ENCODE measurements at regions not wholly inside any gene's neighbourhood (a gene's known extent, or its start where the extent isn't known, plus 50 kb on each side); places are given as distances from the start of the nearest gene placed in this dataset.

DNA sequence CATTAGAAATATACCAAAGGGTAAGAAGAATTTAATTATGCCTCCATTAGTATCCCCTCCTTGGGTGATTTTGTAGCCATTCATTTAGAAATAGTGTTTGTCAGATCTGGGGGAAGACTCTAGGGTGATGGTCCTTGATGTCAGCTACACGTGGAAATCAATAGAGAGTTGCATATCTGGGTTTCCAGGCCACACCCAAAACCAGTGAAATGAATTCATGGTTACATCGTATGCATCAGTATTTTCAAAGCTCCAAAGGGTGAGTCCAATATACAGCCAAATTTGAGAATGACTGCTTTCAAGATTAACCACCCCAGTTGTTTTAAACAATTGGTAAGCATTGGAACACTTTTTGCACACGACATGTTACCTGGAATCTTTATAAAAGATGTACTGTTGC, 173.4 kb upstream of the SGCD start:
- POLR2A ChIA-PET, result no interaction called here
- DNase-seq (no peak), ATAC-seq (no peak)
- CTCF ChIA-PET, result interaction anchor here (0.5 to 0.6 kb wide), 2 partner anchors 105 to 459 kb away, joined by 3 read pairs; no protein-coding TSS in a partner anchor
- Mint-ChIP-seq H3K9me3 (ENCODE audit: low read depth) (no peaks in the 10 kb centered on the region), H3K27ac (no peak overlapping the region), H3K4me3 (no peak overlapping the region), H3K4me1 (no peaks in the 10 kb centered on the region), H3K36me3 (ENCODE audit: low read depth) (no peaks in the 10 kb centered on the region), H3K27me3 (no peaks in the 10 kb centered on the region)
- intact Hi-C loops (cut with DNase I, micrococcal nuclease), result no loop called here

DNA sequence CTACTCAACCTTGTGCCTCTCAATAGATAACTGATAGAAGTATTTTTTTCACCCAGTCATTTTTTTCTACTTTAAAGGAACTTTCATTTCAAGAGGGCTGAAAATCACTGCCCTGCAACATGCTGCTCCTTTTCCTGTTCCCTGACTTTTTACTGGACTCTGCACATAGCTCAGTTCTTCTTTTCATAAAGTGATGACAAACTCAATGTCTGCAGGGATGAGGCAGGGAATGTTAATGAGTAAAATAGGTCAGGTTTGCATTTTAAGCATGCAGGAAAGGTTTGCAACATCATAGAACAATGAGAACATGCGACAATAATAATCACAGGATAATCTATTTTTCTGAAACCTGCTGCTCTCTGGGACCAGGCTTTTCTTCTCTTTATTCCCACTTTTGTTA, 172.2 kb upstream of the SGCD start:
- POLR2A ChIA-PET, result interaction anchor here (0.7 kb wide), 1 partner anchor 594 kb away, joined by 5 read pairs; no protein-coding TSS in a partner anchor

DNA sequence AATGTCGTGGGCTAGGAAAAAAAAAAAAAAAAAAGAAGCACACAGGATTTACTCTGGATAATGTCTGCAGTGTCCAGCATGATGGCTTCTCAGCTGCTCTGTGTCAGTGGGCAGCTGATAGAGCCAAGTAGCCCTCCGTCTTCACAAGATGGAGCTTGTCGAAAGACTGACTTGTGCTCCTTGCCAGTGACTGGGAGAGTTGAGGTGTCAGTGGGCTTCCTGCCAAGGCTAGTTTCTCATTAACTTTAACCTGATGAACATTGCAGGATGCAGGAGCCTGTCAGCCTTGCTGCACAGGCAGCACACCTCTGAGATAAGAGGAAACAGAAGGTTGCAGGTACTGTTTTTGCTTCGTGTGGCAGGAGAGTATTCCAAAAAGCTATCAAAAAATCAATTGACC, 171.4 kb upstream of the SGCD start:
- ChIA-PET POLR2A (no interaction called here), CTCF (no interaction called here)
- no peaks in the 10 kb centered on the region for H3K4me1 Mint-ChIP-seq
- H3K27me3 Mint-ChIP-seq, result no peaks in the 10 kb centered on the region
- DNase-seq, result no peak
- H3K9me3 Mint-ChIP-seq (ENCODE audit: low read depth), result no peaks in the 10 kb centered on the region
- ATAC-seq, result no peak
- no peaks in the 10 kb centered on the region for H3K36me3 Mint-ChIP-seq (ENCODE audit: low read depth)
- intact Hi-C loops (cut with DNase I, micrococcal nuclease), result no loop called here
- H3K4me3 Mint-ChIP-seq, result no peak overlapping the region
- no peak overlapping the region for H3K27ac Mint-ChIP-seq

More for the DNA sequence above, 172.2 kb upstream of the SGCD start:
- Mint-ChIP-seq H3K9me3 (ENCODE audit: low read depth) (no peaks in the 10 kb centered on the region), H3K36me3 (ENCODE audit: low read depth) (no peaks in the 10 kb centered on the region), H3K4me3 (no peak overlapping the region), H3K27me3 (no peaks in the 10 kb centered on the region), H3K27ac (no peak overlapping the region), H3K4me1 (no peaks in the 10 kb centered on the region)
- DNase-seq, result no peak
- intact Hi-C loops (cut with DNase I, micrococcal nuclease), result no loop called here
- CTCF ChIA-PET, result no interaction called here
- no peak for ATAC-seq

DNA sequence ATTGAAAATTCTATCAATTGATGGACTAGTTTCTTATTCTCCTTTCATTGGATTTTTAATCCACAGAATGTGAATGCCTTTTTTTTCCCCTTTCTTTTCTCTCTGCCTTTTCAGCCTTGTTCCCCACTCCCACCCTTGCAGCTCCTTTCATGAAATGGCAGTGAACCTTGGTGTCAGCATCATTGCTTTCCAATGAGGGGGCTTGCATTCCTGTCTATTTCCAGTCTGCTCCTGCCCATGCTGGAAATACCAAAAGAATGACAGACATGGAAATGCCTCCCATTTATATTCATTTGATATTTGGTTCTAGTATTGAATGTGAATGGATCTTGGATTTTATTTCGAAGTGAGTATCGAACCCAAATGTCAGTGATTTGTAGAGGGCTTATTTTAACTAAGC, 162.7 kb upstream of the SGCD start:
- no peak for DNase-seq
- no peaks in the 10 kb centered on the region for H3K4me1 Mint-ChIP-seq
- H3K9me3 Mint-ChIP-seq (ENCODE audit: low read depth), result no peaks in the 10 kb centered on the region
- CTCF ChIA-PET, result no interaction called here
- no peak overlapping the region for H3K27ac Mint-ChIP-seq
- POLR2A ChIA-PET, result no interaction called here
- no peak overlapping the region for H3K4me3 Mint-ChIP-seq
- H3K36me3 Mint-ChIP-seq (ENCODE audit: low read depth), result no peaks in the 10 kb centered on the region
- no peak for ATAC-seq
- no peaks in the 10 kb centered on the region for H3K27me3 Mint-ChIP-seq
- intact Hi-C loops (cut with DNase I, micrococcal nuclease), result no loop called here

DNA sequence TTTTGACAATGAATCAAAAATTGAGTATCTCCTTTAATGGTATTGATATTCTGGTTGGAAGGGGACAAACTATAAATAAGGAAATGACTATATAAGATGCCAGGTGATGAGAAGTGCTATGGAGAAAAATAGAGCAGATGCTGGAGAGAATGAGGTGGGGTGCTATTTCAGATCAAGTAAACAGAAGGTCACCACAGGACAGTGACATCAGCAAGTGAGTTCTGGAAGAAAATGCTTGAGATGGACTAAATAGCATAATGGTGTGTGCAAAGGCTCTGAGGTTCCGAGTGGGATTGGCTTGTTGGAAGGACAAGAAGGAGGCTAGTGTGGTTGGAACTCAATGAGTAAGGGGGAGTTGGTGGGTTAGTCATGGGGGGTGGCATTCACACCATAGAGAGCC, 157.5 kb upstream of the SGCD start:
- Mint-ChIP-seq H3K27ac (no peak overlapping the region), H3K4me3 (no peak overlapping the region), H3K36me3 (ENCODE audit: low read depth) (no peaks in the 10 kb centered on the region), H3K27me3 (peaks cover 2% of the 10 kb centered on the region), H3K4me1 (no peaks in the 10 kb centered on the region), H3K9me3 (ENCODE audit: low read depth) (no peaks in the 10 kb centered on the region)
- intact Hi-C loops (cut with DNase I, micrococcal nuclease), result no loop called here
- ChIA-PET CTCF (no interaction called here), POLR2A (no interaction called here)
- DNase-seq, result no peak
- no peak for ATAC-seq

DNA sequence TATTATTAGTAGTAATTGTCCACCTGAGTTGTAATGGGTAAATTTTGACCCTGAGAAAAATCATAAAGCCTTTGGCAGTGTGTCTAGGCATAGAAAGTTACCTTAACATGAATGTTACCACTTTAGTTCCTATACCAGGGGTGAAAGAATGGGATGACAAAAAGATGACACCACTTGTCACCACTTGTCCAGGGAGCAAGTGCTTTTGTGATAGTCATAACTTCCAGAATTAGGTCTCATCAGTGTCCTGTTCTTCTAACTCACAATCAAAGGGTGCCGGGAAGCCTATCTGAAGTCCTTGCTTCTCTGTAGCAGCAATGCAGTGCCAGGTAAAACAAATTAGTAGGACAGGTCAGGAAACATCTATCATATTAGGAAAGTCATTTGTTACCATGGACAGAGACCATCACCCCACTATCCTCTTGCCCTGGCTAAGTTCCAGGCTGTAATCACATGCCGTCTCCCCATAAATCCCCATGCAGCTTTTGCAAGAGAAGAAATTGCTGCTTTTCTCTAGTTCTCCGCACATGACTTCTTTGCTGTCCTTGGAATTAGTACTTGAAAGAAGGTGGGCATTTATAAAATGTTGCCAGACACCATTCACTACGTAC, 156.5 kb upstream of the SGCD start:
- POLR2A ChIA-PET, result no interaction called here
- Mint-ChIP-seq H3K27ac (no peak overlapping the region), H3K36me3 (ENCODE audit: low read depth) (no peaks in the 10 kb centered on the region), H3K4me3 (no peak overlapping the region), H3K4me1 (no peaks in the 10 kb centered on the region), H3K9me3 (ENCODE audit: low read depth) (no peaks in the 10 kb centered on the region), H3K27me3 (peaks cover 2% of the 10 kb centered on the region)
- intact Hi-C loops (cut with DNase I, micrococcal nuclease), result no loop called here
- DNase-seq, result no peak
- CTCF ChIA-PET, result no interaction called here
- no peak for ATAC-seq

DNA sequence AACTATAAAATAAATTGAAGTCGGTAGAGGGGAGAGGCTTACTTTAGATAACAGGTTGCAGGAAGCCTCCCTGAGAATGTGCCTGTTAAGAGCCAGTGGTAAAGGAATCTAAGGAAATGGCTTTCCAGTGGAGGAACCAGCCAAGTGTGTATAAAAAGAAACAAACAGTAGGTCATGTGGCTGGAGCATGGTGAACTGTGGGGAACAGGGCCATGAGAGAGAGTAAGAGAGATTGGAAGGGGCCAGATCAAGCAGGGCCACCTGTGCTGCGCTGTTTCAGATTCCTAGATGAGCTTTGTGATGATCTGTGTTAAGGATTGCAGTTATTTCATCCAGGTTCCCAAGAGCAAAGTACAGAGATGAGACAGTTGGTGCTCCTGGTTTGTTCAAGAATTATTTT, 152.7 kb upstream of the SGCD start:
- peaks cover 2% of the 10 kb centered on the region for H3K27me3 Mint-ChIP-seq
- DNase-seq (no peak), ATAC-seq (no peak)
- intact Hi-C loops (cut with DNase I, micrococcal nuclease), result no loop called here
- no peak overlapping the region for H3K4me3 Mint-ChIP-seq
- H3K9me3 Mint-ChIP-seq (ENCODE audit: low read depth), result no peaks in the 10 kb centered on the region
- H3K27ac Mint-ChIP-seq, result no peak overlapping the region
- ChIA-PET POLR2A (no interaction called here), CTCF (interaction anchor here (0.5 kb wide), 1 partner anchor 685 kb away, joined by 3 read pairs; no protein-coding TSS in a partner anchor)
- H3K4me1 Mint-ChIP-seq, result no peaks in the 10 kb centered on the region
- H3K36me3 Mint-ChIP-seq (ENCODE audit: low read depth), result no peaks in the 10 kb centered on the region

DNA sequence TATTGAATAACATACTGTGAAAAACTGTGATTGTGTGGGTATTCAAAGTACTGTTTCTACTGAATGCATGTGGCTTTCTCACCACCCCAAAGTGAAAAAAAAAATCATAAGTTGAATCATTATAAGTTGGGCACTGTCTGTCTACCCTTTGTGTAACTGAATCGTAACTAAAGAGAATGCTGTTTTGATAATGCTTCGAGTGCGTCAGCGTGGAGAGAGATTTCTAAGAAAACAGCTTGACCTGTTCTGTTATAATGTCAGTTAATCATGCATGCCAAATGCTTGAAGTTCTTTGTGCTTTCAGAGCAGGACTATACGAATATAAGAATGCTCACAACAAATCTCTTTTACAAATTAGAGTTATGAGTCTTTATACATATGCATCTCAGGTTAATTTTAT, 148.8 kb upstream of the SGCD start:
- H3K4me3 Mint-ChIP-seq, result no peak overlapping the region
- no peaks in the 10 kb centered on the region for H3K36me3 Mint-ChIP-seq (ENCODE audit: low read depth)
- H3K4me1 Mint-ChIP-seq, result no peaks in the 10 kb centered on the region
- DNase-seq (no peak), ATAC-seq (no peak)
- no peak overlapping the region for H3K27ac Mint-ChIP-seq
- H3K27me3 Mint-ChIP-seq, result no peaks in the 10 kb centered on the region
- CTCF ChIA-PET, result no interaction called here
- no peaks in the 10 kb centered on the region for H3K9me3 Mint-ChIP-seq (ENCODE audit: low read depth)
- intact Hi-C loops (cut with DNase I, micrococcal nuclease), result no loop called here
- POLR2A ChIA-PET, result no interaction called here

DNA sequence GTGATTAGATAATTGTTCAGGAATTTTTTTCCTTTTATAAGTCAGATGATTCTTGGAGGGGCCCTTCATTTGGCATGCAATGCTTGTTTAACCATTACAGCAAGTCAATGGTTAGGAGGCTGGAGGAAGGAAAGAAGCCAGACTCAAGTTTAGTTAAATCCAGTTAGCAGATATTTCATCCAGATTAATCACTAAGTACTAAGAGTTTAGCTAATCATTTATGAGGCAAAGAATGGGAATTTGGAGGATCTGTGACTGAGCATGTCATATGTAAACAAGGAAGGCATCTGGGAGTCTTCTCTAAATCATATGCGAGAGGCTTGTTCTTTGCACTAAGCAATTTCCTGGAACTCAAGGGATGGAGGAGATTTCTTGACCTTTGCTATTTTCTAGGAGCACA, 145.3 kb upstream of the SGCD start:
- CTCF ChIA-PET, result no interaction called here
- DNase-seq (no peak), ATAC-seq (no peak)
- no peaks in the 10 kb centered on the region for H3K27me3 Mint-ChIP-seq
- H3K4me3 Mint-ChIP-seq, result no peak overlapping the region
- H3K36me3 Mint-ChIP-seq (ENCODE audit: low read depth), result no peaks in the 10 kb centered on the region
- no peaks in the 10 kb centered on the region for H3K4me1 Mint-ChIP-seq
- intact Hi-C loops (cut with DNase I, micrococcal nuclease), result no loop called here
- POLR2A ChIA-PET, result no interaction called here
- H3K27ac Mint-ChIP-seq, result no peak overlapping the region
- H3K9me3 Mint-ChIP-seq (ENCODE audit: low read depth), result no peaks in the 10 kb centered on the region

DNA sequence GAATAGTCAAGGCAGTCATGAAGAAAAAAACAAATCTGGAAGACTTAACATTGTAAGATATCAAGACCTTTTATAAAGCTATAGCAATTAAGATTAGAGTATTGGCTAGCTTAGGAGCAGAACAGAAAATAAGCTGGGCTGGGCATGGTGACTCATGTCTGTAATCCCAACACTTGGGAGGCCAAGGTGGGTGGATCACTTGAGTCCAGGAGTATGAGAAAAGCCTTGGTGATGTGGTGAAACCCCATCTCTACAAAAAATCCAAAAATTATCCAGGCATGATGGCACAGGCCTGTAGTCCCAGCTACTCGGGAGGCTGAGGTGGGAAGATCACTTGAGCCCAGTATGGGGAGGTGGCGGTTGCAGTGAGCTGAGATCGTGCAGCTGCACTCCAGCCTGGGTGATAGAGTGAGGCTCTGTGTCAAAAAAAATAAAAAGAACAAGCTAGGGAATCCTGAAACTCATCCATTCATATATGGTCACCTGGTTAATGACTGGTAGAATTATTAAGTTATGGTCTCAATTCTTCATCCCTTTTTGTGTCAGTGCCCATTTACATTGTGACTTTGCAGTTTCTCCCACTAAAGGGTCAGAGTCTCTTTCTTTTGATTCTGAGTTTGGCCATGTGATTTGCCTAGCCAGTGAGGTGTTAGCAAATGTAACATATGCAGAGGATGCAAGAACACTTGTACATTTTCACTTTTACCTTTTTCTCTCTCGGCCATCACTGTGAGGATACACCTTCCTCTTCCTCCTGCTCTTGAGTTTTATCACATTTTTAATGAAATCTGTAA, 144.6 kb upstream of the SGCD start:
- ChIA-PET POLR2A (no interaction called here), CTCF (no interaction called here)
- ATAC-seq (no peak), DNase-seq (no peak)
- no peak overlapping the region for H3K4me3 Mint-ChIP-seq
- no peaks in the 10 kb centered on the region for H3K36me3 Mint-ChIP-seq (ENCODE audit: low read depth)
- H3K27ac Mint-ChIP-seq, result no peak overlapping the region
- peaks cover under 1% of the 10 kb centered on the region for H3K27me3 Mint-ChIP-seq
- H3K9me3 Mint-ChIP-seq (ENCODE audit: low read depth), result no peaks in the 10 kb centered on the region
- intact Hi-C loops (cut with DNase I, micrococcal nuclease), result no loop called here
- H3K4me1 Mint-ChIP-seq, result no peaks in the 10 kb centered on the region

DNA sequence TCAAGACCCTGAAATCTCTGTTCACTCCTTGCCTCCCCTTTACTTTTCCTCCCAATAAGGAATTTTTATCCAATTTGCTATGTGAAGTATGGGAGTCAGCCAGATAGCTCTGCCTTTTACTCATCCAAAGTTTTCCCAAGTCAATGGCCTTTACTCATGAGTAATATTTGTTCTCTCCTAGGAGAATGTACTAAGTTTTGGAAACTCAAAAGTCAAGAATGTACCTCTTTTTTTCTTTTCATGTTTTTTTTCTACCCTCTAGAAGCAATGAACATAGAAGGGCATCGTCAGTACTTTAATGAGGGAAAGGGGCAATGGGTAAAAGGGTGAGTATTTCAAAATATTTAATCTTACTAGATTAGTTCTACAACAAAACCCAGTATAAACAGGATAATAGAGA, 140.2 kb upstream of the SGCD start:
- H3K4me1 Mint-ChIP-seq, result no peaks in the 10 kb centered on the region
- ChIA-PET CTCF (no interaction called here), POLR2A (no interaction called here)
- ATAC-seq, result no peak
- no peak for DNase-seq
- no peak overlapping the region for H3K4me3 Mint-ChIP-seq
- peaks cover 2% of the 10 kb centered on the region for H3K27me3 Mint-ChIP-seq
- no peaks in the 10 kb centered on the region for H3K36me3 Mint-ChIP-seq (ENCODE audit: low read depth)
- H3K9me3 Mint-ChIP-seq (ENCODE audit: low read depth), result no peaks in the 10 kb centered on the region
- intact Hi-C loops (cut with DNase I, micrococcal nuclease), result no loop called here
- H3K27ac Mint-ChIP-seq, result no peak overlapping the region

DNA sequence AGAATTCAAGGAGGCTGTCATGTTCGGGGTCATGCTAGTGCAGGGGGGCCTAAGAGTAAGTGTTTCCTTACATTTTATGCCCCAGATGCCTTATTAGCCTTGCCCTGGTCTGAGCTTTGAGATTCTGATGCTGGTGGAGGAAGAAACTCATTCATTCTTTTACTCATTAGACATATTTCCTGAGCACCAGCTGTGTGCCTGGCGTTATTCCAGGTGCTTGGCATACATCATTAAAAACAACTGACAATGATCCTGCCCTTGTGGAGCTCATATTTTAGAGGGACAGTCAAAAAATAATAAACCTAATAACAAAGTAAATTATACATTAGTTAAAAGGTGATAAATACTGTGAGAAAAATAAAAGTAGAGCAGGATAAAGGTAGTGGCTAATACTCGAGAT, 138.9 kb upstream of the SGCD start:
- POLR2A ChIA-PET, result no interaction called here
- Mint-ChIP-seq H3K4me1 (no peaks in the 10 kb centered on the region), H3K9me3 (ENCODE audit: low read depth) (no peaks in the 10 kb centered on the region), H3K4me3 (no peak overlapping the region), H3K27me3 (peaks cover 2% of the 10 kb centered on the region), H3K36me3 (ENCODE audit: low read depth) (no peaks in the 10 kb centered on the region), H3K27ac (no peak overlapping the region)
- CTCF ChIA-PET, result no interaction called here
- intact Hi-C loops (cut with DNase I, micrococcal nuclease), result no loop called here
- DNase-seq, result no peak
- ATAC-seq, result no peak

All from activated CD4-positive, alpha-beta T cell treated with anti-CD3 and anti-CD28 coated beads for 36 hours (primary cell).